ENCODE measurements at regions not wholly inside any gene's neighbourhood (a gene's known extent, or its start where the extent isn't known, plus 50 kb on each side); places are given as distances from the start of the nearest gene placed in this dataset.

GRCh38 chr14:97213720-97214119 lies 416.5 kb downstream of the VRK1 start:
- no peak for TF ChIP-seq CTCF (conservative IDR thresholded peaks at IDR 0.05)
- no peak for TF ChIP-seq ZFX (IDR thresholded peaks at IDR 0.05)
